HG02798 (cell line): ENCODE measurements at regions not wholly inside any gene's neighbourhood (a gene's known extent, or its start where the extent isn't known, plus 50 kb on each side); places are given as distances from the start of the nearest gene placed in this dataset.

Source experiments
- ATAC-seq: cut with Tn5 transposase; IDR thresholded peaks from one replicate; pipeline ENCODE4 v1.9.1; 2021; ENCODE audit warnings: mild to moderate bottlenecking; ENCODE audit not compliant: unreplicated experiment, poor library complexity

DNA sequence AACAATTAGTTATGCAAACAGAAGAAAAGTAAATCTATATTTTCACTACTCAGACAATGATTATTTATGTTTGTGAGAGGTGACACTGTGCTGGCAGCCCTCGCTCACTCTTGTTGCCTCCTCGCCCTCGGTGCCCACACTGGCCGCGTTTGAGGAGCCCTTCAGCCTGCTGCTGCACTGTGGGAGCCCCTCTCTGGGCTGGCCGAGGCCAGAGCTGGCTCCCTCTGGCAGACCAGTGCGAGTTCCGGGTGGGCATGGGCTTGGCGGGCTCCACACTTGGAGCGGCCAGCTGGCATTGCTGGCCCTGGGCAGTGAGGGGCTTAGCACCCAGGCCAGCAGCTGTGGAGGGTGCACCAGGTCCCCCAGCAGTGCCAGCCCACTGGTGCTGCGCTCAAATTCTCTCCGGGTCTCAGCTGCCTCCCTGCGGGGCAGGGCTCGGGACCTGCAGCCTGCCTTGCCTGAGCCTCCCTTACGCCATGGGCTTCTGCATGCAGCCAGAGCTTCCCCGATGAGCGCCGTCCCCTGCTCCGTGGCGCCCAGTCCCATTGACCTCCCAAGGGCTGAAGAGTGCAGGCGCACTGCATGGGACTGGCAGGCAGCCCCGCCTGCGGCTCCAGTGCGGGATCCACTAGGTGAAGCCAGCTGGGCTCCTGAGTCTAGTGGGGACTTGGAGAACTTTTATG is 902.6 kb downstream of the PDHA2 start:
- no peak for ATAC-seq

DNA sequence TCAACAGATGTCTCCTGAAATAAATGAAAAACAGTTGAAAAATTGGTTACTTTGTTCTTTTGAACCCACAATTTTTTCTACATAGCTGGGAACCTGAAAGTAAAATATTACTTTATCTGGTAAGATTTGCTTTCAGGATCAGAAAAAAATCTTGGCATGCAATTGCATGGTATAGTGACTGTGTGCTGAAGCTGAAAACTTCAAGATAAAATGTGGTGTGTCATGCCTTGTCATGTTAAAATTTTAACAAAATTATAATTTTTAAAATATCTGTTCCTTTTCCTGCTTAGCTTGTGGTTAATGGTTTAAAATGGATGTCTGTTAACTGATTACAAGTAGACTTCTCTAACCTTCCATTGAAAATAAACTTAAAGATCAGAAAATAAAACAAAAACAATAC is 904.8 kb downstream of the PDHA2 start:
- ATAC-seq = no peak

DNA sequence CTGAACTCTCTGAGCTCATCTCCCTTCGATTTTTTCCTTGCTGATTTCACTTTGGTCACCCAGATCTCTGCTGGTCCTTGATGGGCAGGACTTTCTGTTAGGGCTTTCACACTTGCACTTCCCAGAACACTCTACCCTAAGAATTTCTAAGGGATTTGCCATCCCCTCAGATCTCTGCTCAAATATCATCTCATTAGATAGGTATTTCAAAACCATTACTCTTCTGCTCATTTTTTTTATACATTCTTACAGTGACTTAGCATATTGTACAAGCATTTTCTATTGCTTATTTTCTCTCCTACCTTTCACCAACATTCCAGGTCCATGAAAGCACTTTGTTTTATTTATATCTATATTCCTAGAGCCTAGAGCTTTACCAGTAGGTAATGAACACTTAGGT is 913.3 kb downstream of the PDHA2 start:
- no peak for ATAC-seq

DNA sequence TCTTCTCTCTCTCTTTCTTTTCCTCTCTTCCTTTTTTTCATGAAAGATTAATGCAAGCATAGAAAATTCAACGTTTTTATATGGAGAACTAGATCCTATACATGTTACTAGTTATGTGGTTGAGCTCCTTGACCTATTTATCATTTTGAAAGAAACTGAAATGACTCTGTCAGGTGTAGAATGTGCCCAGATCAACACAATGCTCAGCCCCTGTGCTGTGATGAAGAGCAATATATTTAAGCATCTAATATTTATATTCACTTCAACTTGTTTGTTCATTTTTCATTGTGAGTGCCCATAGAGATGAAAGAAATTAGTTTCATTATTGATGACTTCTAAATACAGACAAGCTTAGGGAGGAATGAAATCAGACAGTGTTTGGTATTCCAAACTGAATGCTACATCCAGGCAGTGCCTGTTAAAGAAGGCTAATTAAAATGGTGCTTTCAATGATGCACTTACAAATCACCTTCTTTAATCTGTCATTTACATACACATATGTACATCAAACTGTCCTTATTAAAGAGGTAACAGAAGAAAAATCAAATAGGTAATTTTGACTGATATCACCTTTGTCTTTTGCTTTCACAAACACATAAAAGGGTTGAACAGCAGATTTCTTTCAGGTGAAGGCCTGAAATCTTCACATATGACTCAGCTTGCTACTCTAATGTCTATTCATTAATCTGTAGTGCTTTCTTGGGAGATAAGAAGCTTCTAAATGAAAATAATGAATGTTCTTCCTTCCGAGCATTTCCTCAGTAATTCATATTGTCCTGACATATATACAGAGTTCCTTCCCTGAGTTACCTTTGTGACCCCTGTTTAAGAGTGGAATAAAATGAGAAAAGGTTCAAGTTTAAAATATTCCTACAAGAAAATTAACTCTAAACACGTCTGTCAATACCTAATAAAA is 915.9 kb downstream of the PDHA2 start:
- ATAC-seq = no peak

DNA sequence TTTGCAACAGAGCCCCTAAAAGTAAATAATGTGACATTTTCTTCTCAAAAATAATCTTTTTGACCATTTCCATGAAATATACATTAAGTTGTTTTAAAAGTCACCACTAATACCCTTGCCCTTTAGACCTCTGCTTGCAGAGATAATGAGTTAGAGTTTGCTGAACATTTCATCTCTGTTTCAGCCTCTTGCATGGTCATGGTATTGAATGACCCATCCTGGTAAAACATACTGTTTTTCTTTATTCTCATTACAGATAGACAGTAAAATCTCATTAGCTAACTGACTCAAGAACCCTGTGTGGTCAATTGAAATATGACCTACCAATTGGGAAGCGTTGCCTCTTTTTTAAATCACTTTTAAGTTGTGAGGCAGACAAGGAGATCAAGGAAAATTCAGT is 916.7 kb downstream of the PDHA2 start:
- ATAC-seq = no peak

DNA sequence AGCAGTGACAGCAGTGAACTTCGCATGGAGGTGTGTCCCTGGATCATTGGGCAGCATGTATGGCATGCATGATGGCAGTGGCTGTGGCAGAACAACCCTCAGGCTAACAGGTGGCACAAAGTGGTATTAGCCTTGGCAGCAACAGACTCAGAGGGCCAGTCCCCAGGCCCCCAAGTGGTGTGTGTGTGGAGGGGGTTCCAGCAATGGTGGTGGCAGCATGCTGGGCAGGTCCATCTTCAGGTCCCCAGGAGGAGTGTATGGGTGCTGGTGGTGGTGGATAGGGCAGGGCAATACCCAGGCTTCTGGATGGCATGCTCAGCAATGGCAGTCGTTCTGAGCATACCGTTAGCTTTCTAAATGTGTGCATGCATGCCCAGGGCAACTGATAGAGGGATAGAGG is 923.7 kb downstream of the PDHA2 start:
- no peak for ATAC-seq

DNA sequence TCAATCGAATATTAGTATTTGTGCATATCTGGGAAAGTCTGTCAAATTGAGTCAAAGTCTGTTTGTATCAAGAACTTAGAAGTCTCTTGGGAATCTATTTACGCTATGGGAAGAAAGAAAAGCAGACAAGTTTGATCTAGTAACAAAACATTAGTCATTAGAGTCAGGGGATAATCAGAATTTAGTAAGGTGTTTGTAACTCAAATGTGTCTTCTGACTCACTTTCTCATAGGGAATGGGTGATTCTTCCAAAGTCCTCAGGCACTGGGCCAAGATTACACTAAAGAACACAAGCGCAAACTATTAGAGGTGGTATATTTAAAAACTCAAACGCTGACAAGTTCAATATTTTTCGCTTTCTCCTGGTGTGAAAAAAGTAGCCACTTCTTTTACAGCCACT is 926.5 kb downstream of the PDHA2 start:
- ATAC-seq = no peak

DNA sequence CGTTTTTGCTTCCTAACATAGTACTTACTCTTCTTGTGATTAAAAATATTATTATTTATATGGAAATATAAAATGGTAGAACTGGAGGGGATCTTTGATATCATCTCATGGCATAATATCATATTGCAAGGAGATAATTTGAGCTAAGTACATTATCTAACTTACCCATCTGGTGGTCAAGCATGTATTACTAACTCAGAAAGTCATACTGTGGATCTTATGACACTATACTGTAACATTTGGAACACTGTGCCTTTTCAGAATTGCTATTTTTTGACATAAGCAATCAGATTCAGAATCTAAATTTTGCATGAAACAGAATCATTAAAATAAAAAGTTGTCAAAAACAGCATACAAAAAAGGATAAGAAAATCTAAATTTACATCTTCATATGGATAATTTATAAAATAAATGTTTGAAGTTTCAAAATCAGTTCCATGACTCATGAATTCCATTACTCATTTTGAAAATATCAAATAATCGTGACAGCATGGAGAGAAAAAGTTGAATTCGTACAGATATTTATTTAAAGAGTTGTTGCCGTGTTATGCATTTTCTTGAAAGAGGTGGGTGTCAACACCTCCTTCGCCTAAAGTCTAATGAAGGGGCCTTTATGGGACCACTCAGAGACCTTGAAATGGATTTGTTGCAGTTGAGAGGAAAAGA is 928.1 kb downstream of the PDHA2 start:
- no peak for ATAC-seq

DNA sequence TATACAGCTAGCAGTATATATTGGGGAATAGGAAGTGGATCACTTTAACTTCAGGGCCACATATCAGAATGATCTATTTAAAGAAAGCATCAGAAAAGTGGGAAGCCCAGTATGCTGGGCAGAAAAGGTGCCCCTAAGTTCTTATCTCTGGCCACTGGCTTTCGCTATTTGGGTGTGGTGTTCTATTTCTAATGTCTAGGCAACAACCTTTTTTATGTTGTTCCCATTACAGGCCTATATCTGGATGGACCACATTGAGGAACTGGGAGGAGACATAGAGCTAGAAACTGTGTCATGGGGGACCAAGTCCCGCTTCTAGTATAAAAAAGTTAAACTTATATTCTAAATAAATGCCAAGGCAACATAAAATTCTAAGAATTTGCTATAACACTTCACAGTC is 935.6 kb downstream of the PDHA2 start:
- no peak for ATAC-seq

DNA sequence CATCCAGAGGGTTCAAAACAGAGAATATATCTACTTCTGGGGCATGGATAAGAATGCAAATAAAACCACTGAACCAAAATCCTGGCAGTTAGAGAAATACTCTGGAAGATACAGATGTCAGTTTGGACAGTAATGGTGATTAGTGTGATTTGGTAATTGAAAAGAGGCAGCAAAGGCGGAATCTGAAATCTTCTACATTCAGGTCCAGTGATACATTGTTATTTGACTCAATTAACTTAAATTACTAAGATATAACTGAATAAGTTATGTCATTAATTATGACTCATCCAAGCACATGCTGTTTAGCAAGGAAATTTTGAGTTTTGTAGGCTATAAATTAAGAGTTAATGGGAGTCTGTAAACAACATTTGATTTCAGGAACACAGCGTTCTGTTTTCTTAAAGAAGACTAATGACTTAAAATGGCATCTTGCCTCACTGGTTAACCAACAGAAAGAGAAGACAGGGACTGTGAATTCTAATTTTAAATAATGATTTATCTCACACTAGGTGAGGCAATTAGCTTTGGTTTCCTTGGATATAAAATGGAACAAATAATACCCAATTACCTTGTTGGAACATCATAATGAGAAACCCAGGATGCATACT is 937.1 kb downstream of the PDHA2 start:
- ATAC-seq = no peak

DNA sequence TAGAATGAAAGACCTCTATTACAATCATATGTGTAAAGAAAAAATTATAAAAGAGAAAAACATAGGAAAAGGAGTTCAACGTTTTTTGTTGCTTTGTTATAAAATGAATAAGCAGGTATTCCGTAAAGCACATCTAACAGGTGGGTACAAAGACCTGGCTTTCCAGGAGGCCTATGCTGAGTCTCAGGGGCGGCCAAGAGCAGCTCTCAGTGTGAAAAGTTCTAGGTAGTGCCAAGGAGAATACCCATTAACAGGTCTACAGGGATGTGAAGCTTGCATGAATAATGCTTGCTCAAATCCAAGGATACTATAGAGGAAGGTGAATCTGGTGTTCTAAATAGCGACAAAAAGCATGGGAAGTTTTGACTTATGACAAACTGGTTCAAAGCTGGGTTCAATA is 944.4 kb downstream of the PDHA2 start:
- no peak for ATAC-seq

DNA sequence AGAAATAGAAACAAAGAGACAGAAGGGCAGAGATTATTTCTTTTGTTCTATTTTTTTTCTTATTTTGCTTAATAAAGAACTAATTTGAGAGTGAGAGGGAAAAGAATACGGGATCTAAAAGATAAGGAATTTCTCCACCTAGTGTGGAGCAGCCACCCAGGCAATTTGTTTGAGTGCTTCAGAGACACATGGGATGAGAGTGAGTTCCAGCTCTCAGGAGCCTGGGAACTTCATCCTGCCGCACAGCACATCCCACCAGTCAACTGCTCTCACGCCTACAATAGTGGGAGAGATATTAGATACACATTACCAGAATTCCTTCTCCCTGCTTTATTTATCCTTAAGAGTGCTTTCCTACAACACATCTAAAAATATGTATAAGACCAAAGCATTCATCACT is 946.4 kb downstream of the PDHA2 start:
- no peak for ATAC-seq

DNA sequence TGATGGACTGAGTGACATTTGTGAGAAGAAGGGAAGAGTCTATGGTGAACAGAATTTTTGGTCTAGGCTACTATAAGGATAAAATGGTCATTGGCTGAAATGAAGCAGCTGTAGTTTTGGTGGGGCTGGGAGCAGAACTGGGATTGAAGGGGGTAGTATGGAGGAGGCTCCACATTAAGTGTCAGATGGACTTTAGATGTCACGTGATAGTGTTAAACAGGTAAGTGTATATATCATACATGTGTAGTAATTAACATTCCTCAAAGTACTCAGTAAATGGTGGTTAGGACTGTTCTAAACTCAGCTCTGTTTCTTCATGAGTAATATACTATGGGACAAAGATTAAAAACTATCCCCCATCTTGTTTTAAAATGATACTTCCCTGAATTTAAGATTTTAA is 947.9 kb downstream of the PDHA2 start:
- no peak for ATAC-seq

DNA sequence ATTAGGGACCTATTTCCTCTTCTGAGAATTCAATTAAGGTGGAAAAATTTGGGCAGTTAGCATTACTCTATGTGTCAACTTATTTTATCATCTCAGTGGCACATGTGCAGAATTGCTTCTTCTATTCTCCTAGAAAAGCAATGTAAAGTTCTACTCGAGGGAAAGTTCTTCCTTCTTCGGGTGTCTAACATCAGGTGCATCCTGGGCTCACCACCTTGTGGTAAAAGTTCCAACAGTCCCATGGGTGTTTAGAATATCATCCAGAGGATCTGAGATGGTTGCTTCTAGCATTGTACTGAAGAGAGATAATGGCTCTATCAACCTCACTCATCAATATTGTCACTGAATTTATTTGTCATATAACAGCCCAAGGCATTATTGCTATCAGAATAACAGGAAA is 969.7 kb downstream of the PDHA2 start:
- no peak for ATAC-seq

DNA sequence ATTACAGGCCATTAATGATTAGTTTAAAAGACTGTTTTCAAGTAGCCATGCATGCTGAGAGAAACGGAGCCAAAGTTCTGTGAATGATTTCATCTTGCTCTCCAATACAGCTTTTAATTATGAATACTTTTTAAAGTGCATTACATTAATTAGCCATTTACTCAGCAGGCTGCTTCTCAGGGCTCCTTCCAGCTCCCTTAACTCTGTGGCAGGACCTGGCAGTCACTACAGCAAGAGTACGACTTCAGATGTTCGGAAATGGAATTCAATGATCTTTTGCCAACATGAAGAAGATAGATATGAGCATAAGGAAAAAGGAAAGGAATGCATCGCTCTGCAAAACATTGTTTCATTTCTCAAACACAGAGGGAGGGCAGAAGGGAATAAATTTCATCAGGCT is 987.2 kb downstream of the PDHA2 start:
- no peak for ATAC-seq

DNA sequence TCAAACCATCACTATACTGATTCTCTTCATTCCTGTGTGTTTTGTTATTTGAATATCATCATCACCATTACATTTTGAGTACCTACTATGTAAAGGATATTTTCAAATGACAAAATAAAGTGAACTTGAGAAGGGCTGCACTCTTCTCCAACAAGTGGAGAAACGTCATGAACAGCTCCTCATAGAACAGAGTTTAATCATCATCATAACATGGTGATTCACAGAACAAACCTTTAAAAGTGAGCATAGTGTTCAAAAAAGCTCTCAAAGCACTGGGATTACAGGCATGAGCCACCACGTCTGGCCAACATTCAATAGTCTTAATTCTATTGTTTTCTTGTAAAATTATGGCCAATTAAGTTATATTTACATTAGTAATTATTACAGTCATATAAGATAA is 993.9 kb downstream of the PDHA2 start:
- ATAC-seq = no peak

DNA sequence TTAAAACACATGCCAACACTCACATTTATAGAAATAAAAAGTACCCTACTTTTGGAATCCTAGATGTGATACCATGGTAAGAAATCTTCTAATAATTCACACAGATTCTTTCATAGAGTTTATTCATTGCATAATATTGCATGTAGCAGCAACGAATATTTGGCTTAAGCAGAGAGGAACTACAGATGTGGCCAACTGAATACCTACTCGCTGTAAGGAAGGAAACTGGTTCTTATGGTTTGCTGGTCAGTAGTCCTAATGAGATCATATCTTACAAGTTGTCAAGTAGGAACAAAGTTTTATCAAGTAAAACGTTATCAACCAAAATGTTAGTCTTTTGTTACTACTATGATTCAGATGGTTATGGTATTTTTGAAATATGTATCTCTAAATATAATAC is 996.1 kb downstream of the PDHA2 start:
- ATAC-seq = no peak

DNA sequence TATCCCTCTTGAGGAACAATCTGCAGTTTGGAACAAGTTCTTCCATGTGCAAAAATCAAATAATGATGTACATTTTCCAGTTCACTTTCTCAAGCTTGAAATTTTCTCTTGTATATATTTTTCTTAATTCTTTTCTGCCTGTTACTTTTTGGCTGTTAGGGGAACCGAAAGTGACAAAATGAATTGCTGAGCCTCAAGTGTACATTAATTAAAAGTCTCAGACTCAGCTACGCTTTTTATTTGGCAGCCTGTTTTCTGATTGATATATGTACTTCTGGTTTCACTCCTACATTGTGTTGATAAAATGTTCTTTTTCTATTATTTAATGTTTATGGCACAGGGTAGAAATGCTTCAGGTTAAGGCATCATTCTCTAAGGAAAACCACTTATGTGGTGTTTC is 999.5 kb downstream of the PDHA2 start:
- ATAC-seq = no peak

DNA sequence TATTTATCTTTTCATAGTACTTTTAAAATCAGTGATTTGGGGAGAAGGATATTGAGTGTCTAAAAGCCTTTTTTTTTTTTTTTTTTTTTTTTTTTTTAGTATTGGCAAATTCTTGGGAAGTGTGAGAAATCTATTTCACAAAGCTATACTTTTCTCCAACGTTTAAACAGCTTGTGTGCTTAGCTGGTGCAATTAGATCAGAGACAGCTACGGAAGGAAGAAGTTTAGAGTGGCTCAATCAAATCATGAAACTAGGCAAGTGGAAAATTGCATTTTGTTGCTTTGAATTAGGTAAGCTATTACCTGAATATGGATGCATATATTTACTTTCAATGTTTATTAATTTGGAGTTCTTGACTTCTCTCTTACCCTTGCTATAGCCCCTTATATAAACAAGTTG is 1001.9 kb downstream of the PDHA2 start:
- ATAC-seq = no peak

DNA sequence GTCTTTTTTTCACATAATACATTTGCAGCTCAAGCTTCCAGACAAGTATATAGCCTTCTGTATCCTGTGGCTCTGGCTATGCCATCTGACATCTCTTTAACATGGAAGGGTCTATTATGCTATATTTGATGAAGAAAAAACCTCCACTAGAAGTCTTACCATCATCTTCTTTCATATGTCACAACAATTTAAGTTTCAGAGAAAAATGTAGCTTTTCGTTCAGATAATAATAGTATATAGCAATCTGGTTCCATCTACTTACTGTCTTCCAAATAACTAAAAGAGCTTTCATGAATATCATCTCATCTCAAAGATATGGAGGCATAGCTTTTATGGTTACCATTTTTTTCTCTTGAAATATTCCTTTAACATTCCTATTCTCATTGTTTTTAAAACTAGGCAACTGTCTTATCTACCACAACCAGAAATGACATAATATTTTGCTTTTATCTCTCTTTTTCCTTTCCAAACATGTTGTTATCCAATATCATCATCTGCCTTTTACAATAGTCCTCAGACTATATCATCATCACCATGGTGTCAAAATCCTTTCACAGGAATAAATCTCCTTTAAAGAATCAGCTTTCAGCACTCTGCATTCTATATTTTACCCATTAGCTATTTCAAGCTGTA is 1005.1 kb downstream of the PDHA2 start:
- no peak for ATAC-seq

DNA sequence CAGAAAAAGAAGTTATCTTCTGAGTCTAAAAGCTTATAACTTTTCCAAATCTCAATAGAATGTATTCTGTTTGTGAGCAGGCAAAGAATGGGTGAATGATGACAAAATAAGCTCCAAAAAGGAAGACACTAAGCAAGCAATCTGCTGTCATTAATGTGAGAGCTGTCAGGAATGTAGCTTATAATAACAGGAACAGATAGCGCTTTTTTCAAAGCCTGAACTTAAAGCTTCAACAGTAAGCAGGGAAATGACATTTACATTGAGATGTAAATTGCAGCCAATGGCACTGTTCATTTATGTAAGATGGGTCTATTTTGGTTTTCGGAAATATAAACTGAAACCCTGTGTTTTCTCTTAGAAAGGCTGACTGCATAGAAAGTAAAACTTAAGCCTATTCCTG is 1005.9 kb downstream of the PDHA2 start:
- no peak for ATAC-seq
